Pancreas (tissue), 10 donors: ENCODE measurements at regions not wholly inside any gene's neighbourhood (a gene's known extent, or its start where the extent isn't known, plus 50 kb on each side); places are given as distances from the start of the nearest gene placed in this dataset.

ENCODE experiments used
- ATAC-seq, 4 donors: fragments of 200-7000 bp; cut with Tn5 transposase; one replicate each; pipeline versions ENCODE4 v1.8.0 to v1.9.1; 2020; ENCODE audit warnings: mild to moderate bottlenecking in 4 of 4, moderate library complexity in 4 of 4
- DNase-seq, 6 donors: peaks; one replicate each; pipeline ENCODE4 v3.0.0-alpha.2; 2020
- FAIRE-seq: peaks from 2 replicates; lab custom pipeline; 2012; peaks lifted over from hg19 to GRCh38; lab: Jason Lieb, UNC
- H3K27ac ChIP-seq, 4 donors: fragments of 200-600 bp; sonication (generic); 1 replicate in 3 of 4; 2 replicates in 1 of 4; pipeline versions ENCODE4 v1.5.0 to v1.8.0; 2020
- H3K27me3 ChIP-seq, 4 donors: fragments of 200-600 bp; one replicate each; pipeline ENCODE4 v1.8.0; 2021
- H3K36me3 ChIP-seq, 3 donors: fragments of 200-600 bp; sonication (generic) in 1 of 3; one replicate each; pipeline versions ENCODE4 v1.5.0 to v1.8.0; 2020 to 2021
- H3K4me1 ChIP-seq, 3 donors: fragments of 200-600 bp; one replicate each; pipeline ENCODE4 v1.8.0; 2021
- H3K4me3 ChIP-seq, 4 donors: fragments of 200-600 bp; sonication (generic) in 2 of 4; one replicate each; pipeline versions ENCODE4 v1.5.0 to v1.8.0; 2020 to 2021
- H3K9me3 ChIP-seq, 4 donors: fragments of 200-600 bp; one replicate each; pipeline ENCODE4 v1.8.0; 2021
- CTCF ChIP-seq, 4 donors: fragments of 200-600 bp; sonication (generic) in 3 of 4; IDR thresholded peaks; one replicate each; pipeline versions ENCODE4 v1.5.0 to v1.8.0; 2021; ENCODE audit warnings: antibody characterized with exemption in 4 of 4
- WGBS, 2 donors: extraction: QIAGEN DNeasy Blood & Tissue Kit; methylation state at CpG; one replicate each; pipeline ENCODE4 v1.1.7; 2013; 5-methylcytosine and 5-hydroxymethylcytosine counted together
- intact Hi-C, 3 donors: fragments of 100-400 bp; cut with DNase I; formaldehyde crosslinking; loops; one replicate each; pipeline versions ENCODE4 v1.11.1 to v1.14.2; 2022
- donor health status: healthy with polysubstance abuse.
- donor health status: DM: no; HTN: no; CAD: no; lungs with moderate emphysema.
- donor health status: DM: no; HTN: no; CAD: no.
- donor health status: control.
- donor health status: control.
- donor health status: Bipolar disorder and iron deficiency.
- donor health status: DM: yes; HTN: yes; CAD: no.
- donor health status: DM: no; HTN: no; CAD: no.
- donor health status: DM: no; HTN: no; CAD: no.
- donor health status: DM: yes; HTN: yes; CAD: no.

GRCh38 chr3:18902081-18902793 lies 246.1 kb upstream of the KCNH8 start:
- no peak for TF ChIP-seq CTCF (IDR thresholded peaks at IDR 0.05)
- DNase-seq (no peak), ATAC-seq (no peak), FAIRE-seq (no peak)
- Histone ChIP-seq H3K9me3 (no peaks in the 10 kb centered on the region), H3K36me3 (no peaks in the 10 kb centered on the region), H3K4me1 (no peaks in the 10 kb centered on the region), H3K4me3 (no peak overlapping the region), H3K27me3 (no peaks in the 10 kb centered on the region), H3K27ac (no peak overlapping the region)
- WGBS, 2 donors = 55 to 77% methylated on average over 2 of the region's 2 CpGs
- intact Hi-C loops = no loop called here

GRCh38 chr3:18901571-18901970 lies 246.7 kb upstream of the KCNH8 start:
- no peak for DNase-seq
- no peak for ATAC-seq
- no peaks in the 10 kb centered on the region for H3K36me3 ChIP-seq
- intact Hi-C loops = no loop called here
- no peaks in the 10 kb centered on the region for H3K27me3 ChIP-seq
- TF ChIP-seq CTCF (IDR thresholded peaks at IDR 0.05) = no peak
- no peak overlapping the region for H3K27ac ChIP-seq
- 41 to 55% methylated on average over 2 of the region's 2 CpGs for WGBS, 2 donors
- no peaks in the 10 kb centered on the region for H3K9me3 ChIP-seq
- no peak overlapping the region for H3K4me3 ChIP-seq
- FAIRE-seq = no peak
- no peaks in the 10 kb centered on the region for H3K4me1 ChIP-seq

- DNase-seq = peak in 1 of 6 donors; percentile 12
- no peaks in the 10 kb centered on the region for H3K4me1 ChIP-seq
- no peak overlapping the region for H3K27ac ChIP-seq
- H3K36me3 ChIP-seq = no peaks in the 10 kb centered on the region
- H3K27me3 ChIP-seq = no peaks in the 10 kb centered on the region
- 42 to 54% methylated on average over 3 of the region's 3 CpGs for WGBS, 2 donors
- no peak overlapping the region for H3K4me3 ChIP-seq
- intact Hi-C loops = no loop called here
- no peaks in the 10 kb centered on the region for H3K9me3 ChIP-seq
- no peak for FAIRE-seq
- no peak for ATAC-seq
- TF ChIP-seq CTCF (IDR thresholded peaks at IDR 0.05) = no peak
These were observed 247.3 kb upstream of the KCNH8 start for GRCh38 chr3:18900994-18901393.

- no peak for FAIRE-seq
- H3K4me1 ChIP-seq = no peaks in the 10 kb centered on the region
- DNase-seq = no peak
- no peak overlapping the region for H3K27ac ChIP-seq
- H3K27me3 ChIP-seq = no peaks in the 10 kb centered on the region
- no peak for ATAC-seq
- WGBS, 2 donors = 32 to 44% methylated on average over 1 of the region's 1 CpG
- no peaks in the 10 kb centered on the region for H3K36me3 ChIP-seq
- no peak for TF ChIP-seq CTCF (IDR thresholded peaks at IDR 0.05)
- intact Hi-C loops = no loop called here
- H3K9me3 ChIP-seq = no peaks in the 10 kb centered on the region
- H3K4me3 ChIP-seq = no peak overlapping the region
These were observed 249.4 kb upstream of the KCNH8 start for GRCh38 chr3:18898911-18899310.

- DNase-seq = no peak
- Histone ChIP-seq H3K4me3 (no peak overlapping the region), H3K27ac (no peak overlapping the region), H3K4me1 (no peaks in the 10 kb centered on the region), H3K9me3 (no peaks in the 10 kb centered on the region), H3K27me3 (no peaks in the 10 kb centered on the region), H3K36me3 (no peaks in the 10 kb centered on the region)
- ATAC-seq = no peak
- FAIRE-seq = no peak
- intact Hi-C loops = no loop called here
- WGBS, 2 donors = 37 to 52% methylated on average over 1 of the region's 1 CpG
- TF ChIP-seq CTCF (IDR thresholded peaks at IDR 0.05) = no peak
These were observed 255.6 kb upstream of the KCNH8 start for GRCh38 chr3:18892756-18893155.
